Bone marrow (tissue), 2 donors: ENCODE measurements at regions not wholly inside any gene's neighbourhood (a gene's known extent, or its start where the extent isn't known, plus 50 kb on each side); places are given as distances from the start of the nearest gene placed in this dataset.

Experiments
- DNase-seq, 2 donors: peaks; one replicate each; lab custom pipeline; 2025; lab: John Stamatoyannopoulos, UW

DNA sequence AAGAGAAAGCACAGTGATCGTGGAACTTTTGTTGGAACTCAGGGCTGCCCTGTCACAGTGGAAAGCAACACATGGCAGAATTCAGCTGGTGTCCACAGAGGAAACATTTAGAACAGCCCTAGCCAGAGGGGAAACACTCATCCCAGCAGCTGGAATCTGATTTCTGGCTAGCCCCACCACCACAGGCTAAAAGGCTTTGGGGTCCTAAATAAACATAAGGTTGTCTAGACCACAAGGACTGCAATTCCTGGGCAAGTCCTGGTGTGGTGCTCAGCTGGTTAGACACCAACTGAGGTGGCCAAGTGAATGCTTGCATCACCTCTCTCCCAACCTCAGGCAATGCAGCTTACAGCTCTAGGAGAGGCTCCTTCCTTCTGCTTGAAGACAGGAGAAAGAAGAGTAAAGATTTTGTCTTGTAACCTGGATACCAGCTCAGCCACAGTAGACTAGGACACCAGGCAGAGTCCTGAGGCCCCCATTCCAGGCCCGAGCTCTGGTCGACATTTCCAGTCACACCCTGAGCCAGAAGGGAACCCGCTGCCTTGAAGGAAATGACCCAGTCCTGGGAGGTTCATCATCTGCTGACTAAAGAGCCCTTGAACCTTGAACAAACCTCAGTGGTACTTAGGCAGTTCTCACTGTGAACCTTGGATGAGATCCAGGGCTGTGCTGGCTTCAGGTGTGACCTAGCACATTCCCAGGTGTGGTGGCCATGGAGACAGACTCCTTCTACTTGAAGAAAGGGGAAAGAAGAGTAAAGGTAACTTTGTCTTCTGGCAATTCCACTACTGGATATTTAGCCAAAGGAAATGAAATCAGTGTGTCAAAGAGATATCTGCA lies 85.4 kb upstream of the PLXNC1 start:
- no peak for DNase-seq

DNA sequence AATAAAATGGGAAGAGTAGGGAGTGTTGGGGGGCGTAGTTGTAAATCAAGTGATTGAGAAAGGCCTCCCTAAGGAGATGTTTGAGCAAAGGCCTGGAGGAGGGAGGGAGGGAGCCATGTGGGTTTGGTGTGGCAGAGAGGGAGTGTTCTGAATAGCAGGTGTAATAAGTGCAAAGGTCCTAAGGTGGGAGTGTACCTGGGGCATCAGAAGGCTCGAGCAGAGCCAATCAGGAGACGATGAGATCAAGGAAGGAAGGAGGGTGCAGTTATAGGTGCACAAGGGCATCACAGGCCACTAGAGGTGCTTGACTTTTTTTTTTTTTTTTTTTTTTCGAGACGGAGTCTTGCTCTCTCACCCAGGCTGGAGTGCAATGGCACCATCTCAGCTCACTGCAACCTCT lies 77.9 kb upstream of the PLXNC1 start:
- no peak for DNase-seq

- no peak for DNase-seq
Measured at GRCh38 chr12:94071258-94071657, 77.1 kb upstream of the PLXNC1 start.

- no peak for DNase-seq
Measured at GRCh38 chr12:94073441-94074051, 74.8 kb upstream of the PLXNC1 start.

- no peak for DNase-seq
Measured at GRCh38 chr12:94074216-94074979, 74.0 kb upstream of the PLXNC1 start.

- peak in 1 of 2 donors; percentile 71 for DNase-seq
Measured at GRCh38 chr12:94074980-94075629, 73.3 kb upstream of the PLXNC1 start.

DNA sequence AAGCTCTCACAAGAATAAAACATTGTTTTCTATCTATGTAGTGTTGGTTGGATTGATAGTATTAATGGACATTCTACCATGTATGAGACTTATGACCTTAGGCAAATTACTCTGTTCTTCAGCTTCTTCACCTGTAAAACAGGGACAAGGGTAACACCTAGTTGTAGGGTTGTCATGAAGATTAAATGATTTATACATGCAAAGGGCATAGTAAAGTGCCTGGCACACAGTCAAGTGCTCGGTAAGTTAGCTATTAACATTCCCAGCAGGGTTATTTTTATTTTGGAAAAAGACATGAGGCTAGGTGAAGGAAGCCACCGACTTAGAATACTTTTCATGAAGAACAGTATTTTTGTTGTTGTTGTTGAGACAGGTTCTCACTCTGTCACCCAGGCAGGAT lies 71.2 kb upstream of the PLXNC1 start:
- DNase-seq: no peak

DNA sequence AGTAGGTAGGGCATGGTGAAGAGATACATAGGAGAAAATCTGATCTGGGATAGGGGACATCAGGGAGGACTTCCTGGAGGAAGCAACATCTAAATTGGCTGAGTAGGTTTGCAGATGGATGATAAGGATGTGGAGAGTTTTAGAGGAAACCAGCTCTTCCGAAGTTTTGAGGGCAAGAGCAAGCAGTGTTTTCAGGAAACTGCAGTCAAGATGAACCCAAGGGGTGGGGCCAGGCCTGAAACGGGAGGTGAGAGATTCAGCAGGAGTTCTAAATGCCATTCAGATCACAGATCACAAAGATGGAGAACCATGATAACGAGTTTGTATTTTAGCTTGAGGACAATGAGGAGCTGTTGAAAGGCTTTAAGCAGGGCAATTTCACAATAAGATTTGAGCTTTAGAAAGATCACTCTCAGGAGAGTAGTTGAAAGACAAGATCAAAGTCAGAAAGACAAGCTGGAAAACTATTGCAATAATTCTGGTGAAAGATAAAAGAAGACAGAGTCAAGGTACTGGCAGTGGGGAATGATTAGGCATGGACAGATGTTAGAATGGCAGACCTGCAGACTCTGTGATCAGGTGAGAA lies 70.1 kb upstream of the PLXNC1 start:
- peak in 1 of 2 donors; percentile 83 for DNase-seq

DNA sequence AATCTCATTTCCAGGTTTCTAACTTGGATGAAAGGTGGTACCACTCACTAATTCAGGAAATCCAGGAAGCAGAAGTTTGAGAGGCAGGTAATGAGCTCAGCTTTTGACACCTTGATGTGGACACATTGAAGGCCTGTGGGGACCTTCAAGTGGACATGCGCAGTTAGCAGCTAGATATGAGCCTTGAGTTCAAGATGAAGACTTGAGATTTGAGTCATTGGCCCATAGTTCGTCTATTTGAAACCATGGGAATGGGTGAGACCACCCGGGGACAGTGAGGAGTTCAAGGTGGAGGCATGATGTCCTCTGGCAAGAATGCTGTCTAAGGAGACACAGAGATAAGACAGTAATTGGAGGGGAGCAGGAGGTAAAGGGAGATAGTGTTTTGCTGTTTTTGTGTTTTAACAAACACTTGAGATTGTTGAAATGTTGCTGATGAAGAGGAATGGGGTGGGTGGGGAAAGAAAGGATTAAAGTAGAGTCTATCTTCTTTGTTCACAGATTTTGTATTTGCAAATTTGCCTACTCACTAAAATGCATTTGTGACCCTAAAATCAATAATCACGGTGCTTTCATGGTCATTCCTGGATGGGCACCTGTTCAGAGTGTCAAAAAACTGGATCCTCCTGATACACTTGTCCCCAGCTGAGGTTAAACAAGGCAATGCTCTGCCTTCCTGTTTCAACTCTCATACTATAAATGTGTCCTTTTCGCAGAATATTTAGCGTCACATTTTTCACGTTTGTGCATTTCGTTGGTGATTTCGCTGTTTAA lies 69.5 kb upstream of the PLXNC1 start:
- no peak for DNase-seq

GRCh38 chr12:94079566-94080340 lies 68.6 kb upstream of the PLXNC1 start:
- DNase-seq: no peak

DNA sequence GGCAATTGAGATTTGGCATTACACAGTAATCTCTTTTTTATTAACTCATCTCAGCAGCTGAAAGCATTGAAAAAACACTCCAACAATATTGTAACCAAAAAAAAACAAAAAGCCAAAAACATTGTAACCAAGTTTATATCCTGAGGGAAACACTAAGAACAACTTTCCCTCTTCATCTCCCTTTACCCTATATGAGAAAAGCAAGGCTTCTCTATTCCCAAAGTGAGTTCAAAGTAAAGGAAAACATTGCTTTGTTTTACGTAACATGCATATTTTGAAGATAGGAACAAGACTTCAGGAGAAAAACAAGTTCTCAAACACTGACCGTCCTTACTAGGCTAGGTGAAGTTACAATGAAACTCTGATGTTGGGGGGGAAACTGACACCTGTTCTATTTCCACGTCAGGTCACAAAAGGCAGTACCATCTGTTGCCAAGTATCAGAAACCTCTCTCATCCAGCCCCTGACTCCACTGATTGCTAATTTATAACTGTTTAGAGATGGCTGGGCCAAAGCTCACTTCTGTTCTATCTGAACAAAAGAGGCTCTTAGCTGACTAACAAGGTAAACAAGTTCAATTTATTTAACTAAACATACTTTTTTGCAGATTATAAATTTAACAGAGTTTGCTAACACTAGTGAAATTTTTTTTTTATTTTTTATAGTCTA lies 67.9 kb upstream of the PLXNC1 start:
- DNase-seq: no peak

DNA sequence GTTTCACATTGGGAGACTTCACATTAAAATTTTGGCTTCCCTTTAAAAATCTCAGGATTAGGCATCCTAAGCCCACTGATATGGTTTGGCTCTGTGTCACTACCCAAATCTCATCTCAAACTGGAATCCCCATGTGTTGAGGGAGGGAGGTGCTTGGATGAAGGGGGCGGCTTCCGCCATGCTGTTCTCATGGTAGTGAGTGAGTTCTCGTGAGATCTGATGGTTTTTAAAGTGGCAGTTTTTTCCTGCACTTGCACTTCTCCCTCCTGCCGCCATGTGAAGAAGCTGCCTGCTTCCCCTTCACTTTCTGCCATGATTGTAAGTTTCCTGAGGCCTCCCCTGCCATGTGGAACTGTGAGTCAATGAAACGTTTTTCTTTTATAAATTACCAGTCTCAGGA lies 65.7 kb upstream of the PLXNC1 start:
- no peak for DNase-seq

DNA sequence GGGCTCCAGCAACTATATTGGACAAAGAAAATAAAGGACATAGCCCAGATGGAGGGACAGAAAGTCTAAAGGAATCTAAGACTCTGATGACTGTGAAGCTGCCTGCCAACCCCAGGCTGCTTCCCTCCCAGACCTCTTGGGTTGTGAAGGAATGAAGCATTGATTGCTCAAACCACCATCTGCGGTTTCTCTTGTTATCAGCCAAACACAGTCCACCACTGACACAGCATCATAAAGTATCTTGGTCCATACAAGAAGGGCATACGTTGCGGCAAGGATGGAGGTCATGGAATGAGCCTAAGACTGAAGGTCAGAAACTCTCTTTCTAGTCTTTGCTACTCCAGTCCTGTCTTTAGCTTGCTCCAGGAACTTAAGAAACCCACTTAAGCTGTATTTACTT lies 58.5 kb upstream of the PLXNC1 start:
- no peak for DNase-seq

DNA sequence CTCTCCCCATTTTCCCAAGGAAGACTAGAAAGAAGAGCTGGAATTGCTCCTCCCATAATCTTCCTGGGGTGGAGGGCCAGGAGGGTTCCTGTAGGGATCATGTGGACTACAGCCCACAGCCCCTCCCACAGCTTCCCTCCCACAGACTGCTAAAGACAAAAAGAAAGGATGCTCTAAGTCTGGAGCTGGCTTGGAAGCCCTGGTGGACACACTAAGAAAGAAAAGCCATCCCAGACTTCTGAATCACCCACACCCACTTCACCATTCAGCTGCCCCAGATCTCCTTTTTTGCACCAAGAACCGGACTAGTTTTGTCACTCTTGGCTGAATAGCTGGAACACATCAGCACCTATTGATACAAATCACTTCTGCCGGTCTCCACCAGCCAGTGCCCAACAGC lies 56.8 kb upstream of the PLXNC1 start:
- no peak for DNase-seq

DNA sequence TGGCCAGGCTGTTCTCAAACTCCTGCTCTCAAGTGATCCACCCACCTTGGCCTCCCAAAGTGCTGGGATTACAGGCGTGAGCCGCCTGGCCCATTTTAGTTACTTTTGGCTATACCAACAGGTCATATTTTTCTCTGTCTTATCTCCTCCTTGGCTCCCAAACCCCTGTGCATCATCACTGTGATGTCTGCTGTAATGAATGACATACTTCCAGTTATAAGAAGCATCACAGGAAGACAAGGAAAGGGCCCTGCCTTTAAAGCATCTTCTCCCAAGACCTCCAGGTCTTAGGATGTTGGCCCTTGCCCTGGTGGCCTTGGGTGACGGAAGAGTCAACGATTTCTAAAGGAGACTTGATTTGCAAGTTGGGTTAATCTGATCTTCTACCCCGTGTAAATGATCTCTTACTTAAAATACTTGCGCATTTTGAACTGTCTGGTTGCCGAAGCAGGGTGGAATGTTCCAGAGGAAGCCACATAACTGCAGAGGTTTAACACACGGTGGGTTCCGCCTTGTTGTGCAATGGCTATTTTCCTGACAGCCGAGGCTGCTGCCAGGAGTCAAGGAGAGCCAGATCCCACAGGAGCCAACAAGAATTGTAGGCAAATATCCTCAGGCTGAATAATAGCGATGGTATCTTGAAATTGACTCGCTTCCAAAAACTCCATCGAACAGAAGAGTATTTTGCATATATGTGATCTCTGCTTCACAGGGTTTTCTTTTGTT lies 55.7 kb upstream of the PLXNC1 start:
- no peak for DNase-seq

GRCh38 chr12:94094700-94095099 lies 53.7 kb upstream of the PLXNC1 start:
- DNase-seq: no peak

GRCh38 chr12:94095618-94096017 lies 52.8 kb upstream of the PLXNC1 start:
- DNase-seq: no peak

GRCh38 chr12:94098466-94098865 lies 49.9 kb upstream of the PLXNC1 start:
- no peak for DNase-seq
